ENCODE measurements at regions not wholly inside any gene's neighbourhood (a gene's known extent, or its start where the extent isn't known, plus 50 kb on each side); places are given as distances from the start of the nearest gene placed in this dataset.

DNA sequence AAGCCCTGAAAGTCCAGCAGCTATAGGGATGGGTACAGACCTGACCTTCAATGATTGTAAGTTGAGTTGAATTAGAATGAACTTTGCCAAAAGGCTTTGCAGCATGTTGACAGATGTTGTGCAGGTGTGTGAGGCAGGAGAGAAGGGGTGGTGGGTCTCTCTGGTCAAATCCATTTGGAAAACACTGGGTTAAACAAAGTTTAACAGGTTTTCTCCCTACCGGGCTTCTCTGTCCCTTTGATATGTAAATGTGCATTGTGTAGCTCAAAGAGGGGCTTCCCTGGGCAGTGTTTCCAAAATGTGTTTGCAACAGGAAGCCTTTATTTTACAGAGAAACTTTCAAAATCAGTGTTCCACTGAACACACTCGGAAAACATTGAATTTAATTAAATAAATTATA, 72.1 kb upstream of the BRINP1 start:
- TF ChIP-seq, protein P1, sequence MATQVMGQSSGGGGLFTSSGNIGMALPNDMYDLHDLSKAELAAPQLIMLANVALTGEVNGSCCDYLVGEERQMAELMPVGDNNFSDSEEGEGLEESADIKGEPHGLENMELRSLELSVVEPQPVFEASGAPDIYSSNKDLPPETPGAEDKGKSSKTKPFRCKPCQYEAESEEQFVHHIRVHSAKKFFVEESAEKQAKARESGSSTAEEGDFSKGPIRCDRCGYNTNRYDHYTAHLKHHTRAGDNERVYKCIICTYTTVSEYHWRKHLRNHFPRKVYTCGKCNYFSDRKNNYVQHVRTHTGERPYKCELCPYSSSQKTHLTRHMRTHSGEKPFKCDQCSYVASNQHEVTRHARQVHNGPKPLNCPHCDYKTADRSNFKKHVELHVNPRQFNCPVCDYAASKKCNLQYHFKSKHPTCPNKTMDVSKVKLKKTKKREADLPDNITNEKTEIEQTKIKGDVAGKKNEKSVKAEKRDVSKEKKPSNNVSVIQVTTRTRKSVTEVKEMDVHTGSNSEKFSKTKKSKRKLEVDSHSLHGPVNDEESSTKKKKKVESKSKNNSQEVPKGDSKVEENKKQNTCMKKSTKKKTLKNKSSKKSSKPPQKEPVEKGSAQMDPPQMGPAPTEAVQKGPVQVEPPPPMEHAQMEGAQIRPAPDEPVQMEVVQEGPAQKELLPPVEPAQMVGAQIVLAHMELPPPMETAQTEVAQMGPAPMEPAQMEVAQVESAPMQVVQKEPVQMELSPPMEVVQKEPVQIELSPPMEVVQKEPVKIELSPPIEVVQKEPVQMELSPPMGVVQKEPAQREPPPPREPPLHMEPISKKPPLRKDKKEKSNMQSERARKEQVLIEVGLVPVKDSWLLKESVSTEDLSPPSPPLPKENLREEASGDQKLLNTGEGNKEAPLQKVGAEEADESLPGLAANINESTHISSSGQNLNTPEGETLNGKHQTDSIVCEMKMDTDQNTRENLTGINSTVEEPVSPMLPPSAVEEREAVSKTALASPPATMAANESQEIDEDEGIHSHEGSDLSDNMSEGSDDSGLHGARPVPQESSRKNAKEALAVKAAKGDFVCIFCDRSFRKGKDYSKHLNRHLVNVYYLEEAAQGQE (IDR thresholded peaks at IDR 0.05; ENCODE audit: low read depth) = no peak
- TF ChIP-seq CTCF (IDR thresholded peaks at IDR 0.05 in 2 of 3, conservative IDR thresholded peaks at IDR 0.05 in 1 of 3; ENCODE audit: borderline replicate concordance in 1 of 3, insufficient read depth in 1 of 3, low read depth in 2 of 3, low read length in 2 of 3) = no peak
- TF ChIP-seq POLR2A (IDR thresholded peaks at IDR 0.05; ENCODE audit: borderline replicate concordance, extremely low read depth, insufficient read depth, insufficient read length) = no peak
- no peak for TF ChIP-seq ZFX (IDR thresholded peaks at IDR 0.05)
- no peak for TF ChIP-seq CEBPB (IDR thresholded peaks at IDR 0.05; ENCODE audit: low read depth)

All from HCT116 (cell line).